Activated T-helper 1 cell treated with anti-CD3 and anti-CD28 coated beads, Interleukin-12 subunit alpha, Interleukin-12 subunit beta, Interleukin-2, Interleukin-4 antibody, amounts not matched to agents 30 ng/mL and 10 ng/mL and 1 ng/mL, durations not matched to agents 14 hours and 24 hours and 36 hours (primary cell): ENCODE measurements at regions not wholly inside any gene's neighbourhood (a gene's known extent, or its start where the extent isn't known, plus 50 kb on each side); places are given as distances from the start of the nearest gene placed in this dataset.

ENCODE experiments used
- DNase-seq: peaks from one replicate; pipeline ENCODE4 v3.0.0; 2021; ENCODE audit warnings: low spot score
- H3K27ac Mint-ChIP-seq: one replicate; pipeline ENCODE4 v1.8.0; 2021; ENCODE audit warnings: mild to moderate bottlenecking, mixed read lengths
- H3K27me3 Mint-ChIP-seq: one replicate; pipeline ENCODE4 v1.8.0; 2022; ENCODE audit warnings: mild to moderate bottlenecking, moderate library complexity, mixed read lengths; ENCODE audit not compliant: insufficient read depth
- H3K36me3 Mint-ChIP-seq: one replicate; pipeline ENCODE4 v1.8.0; 2021; ENCODE audit warnings: low read depth, mixed read lengths
- H3K4me1 Mint-ChIP-seq: one replicate; pipeline ENCODE4 v1.8.0; 2021; ENCODE audit warnings: low read depth, mixed read lengths
- H3K4me3 Mint-ChIP-seq: one replicate; pipeline ENCODE4 v1.8.0; 2021; ENCODE audit warnings: mild to moderate bottlenecking, moderate library complexity, mixed read lengths
- H3K9me3 Mint-ChIP-seq: one replicate; pipeline ENCODE4 v1.8.0; 2021; ENCODE audit warnings: mixed read lengths
- intact Hi-C: fragments of 100-400 bp; cut with micrococcal nuclease; formaldehyde crosslinking; loops from one replicate; pipeline ENCODE4 v1.15.1; 2024

GRCh38 chr10:83178526-83178925 lies 960.8 kb upstream of the GHITM start:
- no peak overlapping the region for H3K4me3 Mint-ChIP-seq

GRCh38 chr10:83179371-83179770 lies 959.9 kb upstream of the GHITM start:
- no peak for DNase-seq
- no peak overlapping the region for H3K4me3 Mint-ChIP-seq
- peaks cover 7% of the 10 kb centered on the region for H3K9me3 Mint-ChIP-seq
- H3K27me3 Mint-ChIP-seq, result no peaks in the 10 kb centered on the region
- intact Hi-C loops, result no loop called here
- no peak overlapping the region for H3K27ac Mint-ChIP-seq
- no peaks in the 10 kb centered on the region for H3K36me3 Mint-ChIP-seq
- no peaks in the 10 kb centered on the region for H3K4me1 Mint-ChIP-seq

More at GRCh38 chr10:83178526-83178925, 960.8 kb upstream of the GHITM start:
- no peak for DNase-seq
- no peaks in the 10 kb centered on the region for H3K27me3 Mint-ChIP-seq
- intact Hi-C loops, result no loop called here
- H3K27ac Mint-ChIP-seq, result no peak overlapping the region
- no peaks in the 10 kb centered on the region for H3K36me3 Mint-ChIP-seq
- no peaks in the 10 kb centered on the region for H3K4me1 Mint-ChIP-seq
- H3K9me3 Mint-ChIP-seq, result peaks cover 4% of the 10 kb centered on the region

GRCh38 chr10:83182076-83182475 lies 957.2 kb upstream of the GHITM start:
- DNase-seq, result no peak
- no peak overlapping the region for H3K4me3 Mint-ChIP-seq

GRCh38 chr10:83184641-83185040 lies 954.7 kb upstream of the GHITM start:
- no peaks in the 10 kb centered on the region for H3K27me3 Mint-ChIP-seq
- no peaks in the 10 kb centered on the region for H3K4me1 Mint-ChIP-seq
- H3K9me3 Mint-ChIP-seq, result peaks cover 6% of the 10 kb centered on the region
- H3K36me3 Mint-ChIP-seq, result no peaks in the 10 kb centered on the region
- intact Hi-C loops, result no loop called here
- no peak for DNase-seq
- no peak overlapping the region for H3K27ac Mint-ChIP-seq
- no peak overlapping the region for H3K4me3 Mint-ChIP-seq

More at GRCh38 chr10:83182076-83182475, 957.2 kb upstream of the GHITM start:
- H3K36me3 Mint-ChIP-seq, result no peaks in the 10 kb centered on the region
- H3K27me3 Mint-ChIP-seq, result no peaks in the 10 kb centered on the region
- H3K9me3 Mint-ChIP-seq, result peaks cover 10% of the 10 kb centered on the region
- H3K4me1 Mint-ChIP-seq, result no peaks in the 10 kb centered on the region
- no peak overlapping the region for H3K27ac Mint-ChIP-seq
- intact Hi-C loops, result no loop called here

- no peak overlapping the region for H3K4me3 Mint-ChIP-seq
- H3K36me3 Mint-ChIP-seq, result no peaks in the 10 kb centered on the region
- intact Hi-C loops, result no loop called here
- H3K27ac Mint-ChIP-seq, result no peak overlapping the region
- H3K9me3 Mint-ChIP-seq, result peaks cover 5% of the 10 kb centered on the region
- H3K4me1 Mint-ChIP-seq, result no peaks in the 10 kb centered on the region
- H3K27me3 Mint-ChIP-seq, result no peaks in the 10 kb centered on the region
- no peak for DNase-seq
These were observed 948.7 kb upstream of the GHITM start for GRCh38 chr10:83190614-83191013.

GRCh38 chr10:83193026-83193425 lies 946.3 kb upstream of the GHITM start:
- H3K4me1 Mint-ChIP-seq, result no peaks in the 10 kb centered on the region
- H3K36me3 Mint-ChIP-seq, result no peaks in the 10 kb centered on the region
- peaks cover 5% of the 10 kb centered on the region for H3K9me3 Mint-ChIP-seq
- H3K27ac Mint-ChIP-seq, result no peak overlapping the region
- no peaks in the 10 kb centered on the region for H3K27me3 Mint-ChIP-seq
- no peak for DNase-seq
- no peak overlapping the region for H3K4me3 Mint-ChIP-seq
- intact Hi-C loops, result no loop called here

GRCh38 chr10:83195021-83195420 lies 944.3 kb upstream of the GHITM start:
- intact Hi-C loops, result no loop called here

GRCh38 chr10:83199374-83199773 lies 939.9 kb upstream of the GHITM start:
- Mint-ChIP-seq H3K36me3 (no peaks in the 10 kb centered on the region), H3K4me1 (no peaks in the 10 kb centered on the region)

More at GRCh38 chr10:83195021-83195420, 944.3 kb upstream of the GHITM start:
- no peak overlapping the region for H3K27ac Mint-ChIP-seq
- H3K9me3 Mint-ChIP-seq, result peaks cover 5% of the 10 kb centered on the region
- no peaks in the 10 kb centered on the region for H3K27me3 Mint-ChIP-seq
- H3K4me1 Mint-ChIP-seq, result no peaks in the 10 kb centered on the region
- H3K4me3 Mint-ChIP-seq, result no peak overlapping the region
- DNase-seq, result no peak
- no peaks in the 10 kb centered on the region for H3K36me3 Mint-ChIP-seq

GRCh38 chr10:83205861-83206260 lies 933.4 kb upstream of the GHITM start:
- H3K27me3 Mint-ChIP-seq, result no peaks in the 10 kb centered on the region
- H3K4me3 Mint-ChIP-seq, result no peak overlapping the region
- no peaks in the 10 kb centered on the region for H3K4me1 Mint-ChIP-seq
- no peaks in the 10 kb centered on the region for H3K36me3 Mint-ChIP-seq
- no peaks in the 10 kb centered on the region for H3K9me3 Mint-ChIP-seq
- intact Hi-C loops, result no loop called here
- no peak for DNase-seq
- H3K27ac Mint-ChIP-seq, result no peak overlapping the region

More at GRCh38 chr10:83199374-83199773, 939.9 kb upstream of the GHITM start:
- no peaks in the 10 kb centered on the region for H3K9me3 Mint-ChIP-seq
- intact Hi-C loops, result no loop called here
- DNase-seq, result no peak
- H3K27me3 Mint-ChIP-seq, result no peaks in the 10 kb centered on the region
- H3K27ac Mint-ChIP-seq, result no peak overlapping the region
- H3K4me3 Mint-ChIP-seq, result no peak overlapping the region

GRCh38 chr10:83212632-83213334 lies 926.5 kb upstream of the GHITM start:
- Mint-ChIP-seq H3K4me1 (no peaks in the 10 kb centered on the region), H3K36me3 (no peaks in the 10 kb centered on the region), H3K27me3 (no peaks in the 10 kb centered on the region), H3K27ac (no peak overlapping the region), H3K9me3 (no peaks in the 10 kb centered on the region), H3K4me3 (no peak overlapping the region)
- intact Hi-C loops, result no loop called here
- no peak for DNase-seq

- no peaks in the 10 kb centered on the region for H3K4me1 Mint-ChIP-seq
- no peaks in the 10 kb centered on the region for H3K36me3 Mint-ChIP-seq
- no peak for DNase-seq
- no peak overlapping the region for H3K27ac Mint-ChIP-seq
- H3K27me3 Mint-ChIP-seq, result no peaks in the 10 kb centered on the region
- intact Hi-C loops, result no loop called here
- H3K9me3 Mint-ChIP-seq, result no peaks in the 10 kb centered on the region
- no peak overlapping the region for H3K4me3 Mint-ChIP-seq
These were observed 925.2 kb upstream of the GHITM start for GRCh38 chr10:83214136-83214535.

- no peaks in the 10 kb centered on the region for H3K4me1 Mint-ChIP-seq
- no peak overlapping the region for H3K27ac Mint-ChIP-seq
- DNase-seq, result no peak
- no peak overlapping the region for H3K4me3 Mint-ChIP-seq
- H3K27me3 Mint-ChIP-seq, result no peaks in the 10 kb centered on the region
- no peaks in the 10 kb centered on the region for H3K36me3 Mint-ChIP-seq
- intact Hi-C loops, result no loop called here
- peaks cover 3% of the 10 kb centered on the region for H3K9me3 Mint-ChIP-seq
These were observed 921.1 kb upstream of the GHITM start for GRCh38 chr10:83218205-83218604.

GRCh38 chr10:83222300-83222699 lies 917.0 kb upstream of the GHITM start:
- H3K4me1 Mint-ChIP-seq, result no peaks in the 10 kb centered on the region
- no peaks in the 10 kb centered on the region for H3K27me3 Mint-ChIP-seq
- peaks cover 3% of the 10 kb centered on the region for H3K9me3 Mint-ChIP-seq
- no peak overlapping the region for H3K4me3 Mint-ChIP-seq
- H3K27ac Mint-ChIP-seq, result no peak overlapping the region
- H3K36me3 Mint-ChIP-seq, result no peaks in the 10 kb centered on the region
- no peak for DNase-seq
- intact Hi-C loops, result no loop called here
